Keratinocyte (primary cell): ENCODE measurements at regions not wholly inside any gene's neighbourhood (a gene's known extent, or its start where the extent isn't known, plus 50 kb on each side); places are given as distances from the start of the nearest gene placed in this dataset.
"Not testable (repeated sequence)": the region's sequence is repeated elsewhere in the genome, so short reads cannot be mapped to it uniquely, and the experiment has no call there.

Experiments used
- CTCF ChIP-seq, 3 experiments: IDR thresholded peaks in 1 of 3; conservative IDR thresholded peaks in 1 of 3; optimal IDR thresholded peaks in 1 of 3; 2 replicates in 2 of 3; 3 replicates in 1 of 3; pipeline versions ENCODE3 to v1.5.1; 2011; ENCODE audit warnings: low read length in 3 of 3, mild to moderate bottlenecking in 3 of 3, moderate library complexity in 2 of 3, control low read depth in 1 of 3, inconsistent platforms in 1 of 3; ENCODE audit not compliant: insufficient read depth in 2 of 3; ENCODE audit errors: extremely low read depth in 1 of 3
- EZH2 ChIP-seq: IDR thresholded peaks from one replicate; pipeline ENCODE4 v1.6.1; 2012; ENCODE audit warnings: inconsistent platforms, mild to moderate bottlenecking, low read length, moderate library complexity

- TF ChIP-seq CTCF (optimal IDR thresholded peaks at IDR 0.05 in 1 of 3, IDR thresholded peaks at IDR 0.05 in 1 of 3, conservative IDR thresholded peaks at IDR 0.05 in 1 of 3; ENCODE audit: extremely low read depth in 1 of 3, insufficient read depth in 2 of 3, low read length in 3 of 3); EZH2: not testable (repeated sequence)
These were observed 61.7 kb upstream of the CCT8L2 start for GRCh38 chr22:16654336-16654735.
